HCT116 (cell line): ENCODE measurements at regions not wholly inside any gene's neighbourhood (a gene's known extent, or its start where the extent isn't known, plus 50 kb on each side); places are given as distances from the start of the nearest gene placed in this dataset.

ENCODE experiments used
- ATAC-seq: fragments of 200-7000 bp; cut with Tn5 transposase; 2 replicates; pipeline ENCODE4 v1.9.1; 2020; ENCODE audit warnings: mild to moderate bottlenecking, moderate library complexity
- BruUV-seq: library from RNA; stranded (reverse); fragments of 400-500 nt; replicated peaks from 2 replicates; lab custom pipeline; 2021; lab: Mats Ljungman, UMichigan
- CTCF ChIA-PET: fragments of 300-600 bp; sonication (Branson Sonifier 250); formaldehyde crosslinking; loops from one replicate; lab custom pipeline; 2021; ENCODE audit warnings: antibody characterized with exemption; lab: Charles Lee
- POLR2A ChIA-PET: fragments of 300-600, 350-600 bp; sonication (Branson Sonifier 250); formaldehyde crosslinking; loops from one replicate; lab custom pipeline; 2021; ENCODE audit warnings: antibody characterized with exemption; lab: Charles Lee
- RAD21 ChIA-PET, 2 experiments: fragments of 300-600 bp; sonication (Branson Sonifier 250); formaldehyde crosslinking; loops; one replicate each; lab custom pipeline; 2023; ENCODE audit warnings: low total read pairs in 2 of 2; ENCODE audit not compliant: uncharacterized antibody in 2 of 2, unreplicated experiment in 2 of 2, low non-redundant PET in 1 of 2; lab: Charles Lee
- DNase-seq: peaks from one replicate; pipeline ENCODE4 v3.0.0-alpha.2; 2010; ENCODE audit warnings: low read depth, low spot score
- H2AFZ ChIP-seq: fragments of 200-600 bp; shearing (Covaris generic), sonication (generic); 2 replicates; pipeline ENCODE4 v1.6.1; 2017; ENCODE audit warnings: low read depth, mixed run types, mixed read lengths, antibody characterized with exemption, low read length; ENCODE audit not compliant: poor library complexity, severe bottlenecking
- H3K27ac ChIP-seq: 2 replicates; pipeline ENCODE4 v1.5.1; 2012; ENCODE audit warnings: low read depth, low read length
- H3K27me3 ChIP-seq: fragments of 200-600 bp; sonication (generic); 2 replicates; pipeline ENCODE4 v1.6.1; 2016; ENCODE audit warnings: mixed run types, low read length, mixed read lengths; ENCODE audit not compliant: insufficient read depth
- H3K36me3 ChIP-seq, 2 experiments: fragments of 200-500 bp in 1 of 2; fragments of 200-600 bp in 1 of 2; sonication (Bioruptor generic) in 1 of 2; sonication (generic) in 1 of 2; 2 replicates each; pipeline versions ENCODE4 v1.5.1 to v1.6.1; 2014 to 2016; ENCODE audit warnings: low read length in 2 of 2, inconsistent platforms in 1 of 2, mixed read lengths in 1 of 2, mixed run types in 1 of 2; ENCODE audit not compliant: insufficient read depth in 2 of 2, control insufficient read depth in 1 of 2
- H3K4me1 ChIP-seq, 2 experiments: fragments of 200-600 bp in 1 of 2; sonication (generic) in 1 of 2; 2 replicates each; pipeline versions ENCODE4 v1.5.1 to v1.6.1; 2012 to 2017; ENCODE audit warnings: low read length in 2 of 2, inconsistent platforms in 1 of 2, mild to moderate bottlenecking in 1 of 2, mixed read lengths in 1 of 2, mixed run types in 1 of 2, moderate library complexity in 1 of 2; ENCODE audit not compliant: insufficient read depth in 2 of 2, control insufficient read depth in 1 of 2
- H3K4me2 ChIP-seq: fragments of 200-600 bp; sonication (generic); 2 replicates; pipeline ENCODE4 v1.6.1; 2017; ENCODE audit warnings: mixed run types, low read length, mixed read lengths
- H3K4me3 ChIP-seq, 2 experiments: fragments of 200-600 bp in 1 of 2; sonication (generic) in 1 of 2; replicated peaks in 1 of 2; 2 replicates each; pipeline ENCODE4 v1.5.1; 2011 to 2016; ENCODE audit warnings: low read length in 2 of 2, control low read depth in 1 of 2, low read depth in 1 of 2, mild to moderate bottlenecking in 1 of 2, mixed read lengths in 1 of 2, mixed run types in 1 of 2
- H3K79me2 ChIP-seq: fragments of 200-600 bp; sonication (generic); 2 replicates; pipeline ENCODE4 v1.6.1; 2017; ENCODE audit warnings: mild to moderate bottlenecking, mixed run types, low read length, moderate library complexity, mixed read lengths; ENCODE audit not compliant: insufficient read depth
- H3K9ac ChIP-seq: fragments of 200-600 bp; sonication (generic); 2 replicates; pipeline ENCODE4 v1.6.1; 2016; ENCODE audit warnings: low read length, mixed read lengths
- H3K9me2 ChIP-seq: fragments of 200-600 bp; sonication (generic), shearing (Covaris generic); 2 replicates; pipeline ENCODE4 v1.6.1; 2017; ENCODE audit warnings: mixed run types, mild to moderate bottlenecking, moderate library complexity; ENCODE audit not compliant: insufficient read depth
- H3K9me3 ChIP-seq, 2 experiments: fragments of 200-500 bp in 1 of 2; fragments of 200-600 bp in 1 of 2; sonication (Bioruptor generic) in 1 of 2; sonication (generic) in 1 of 2; 2 replicates each; pipeline ENCODE4 v1.6.1; 2014 to 2017; ENCODE audit warnings: low read length in 2 of 2, mixed read lengths in 2 of 2, inconsistent platforms in 1 of 2, low read depth in 1 of 2, mild to moderate bottlenecking in 1 of 2, mixed run types in 1 of 2, moderate library complexity in 1 of 2; ENCODE audit not compliant: control insufficient read depth in 1 of 2, insufficient read depth in 1 of 2
- H4K20me1 ChIP-seq: fragments of 200-600 bp; sonication (generic), shearing (Covaris generic); 2 replicates; pipeline ENCODE4 v1.6.1; 2017; ENCODE audit warnings: mixed run types, mild to moderate bottlenecking, moderate library complexity; ENCODE audit not compliant: insufficient read depth
- CBX3 ChIP-seq: IDR thresholded peaks from 2 replicates; pipeline ENCODE4 v1.6.1; 2012; ENCODE audit warnings: low read depth
- CEBPB ChIP-seq: IDR thresholded peaks from 2 replicates; pipeline ENCODE4 v1.6.1; 2012; ENCODE audit warnings: low read depth
- EGR1 ChIP-seq: IDR thresholded peaks from 2 replicates; pipeline ENCODE4 v1.6.1; 2012; ENCODE audit warnings: low read depth
- ELF1 ChIP-seq: IDR thresholded peaks from 2 replicates; pipeline ENCODE4 v1.6.1; 2012; ENCODE audit warnings: low read depth, borderline replicate concordance
- EZH2 ChIP-seq: fragments of 200-600 bp; sonication (generic); IDR thresholded peaks from 2 replicates; pipeline ENCODE4 v1.6.1; 2017; ENCODE audit warnings: antibody characterized with exemption, mixed run types
- EZH2phosphoT487 ChIP-seq: fragments of 200-600 bp; IDR thresholded peaks from 2 replicates; pipeline ENCODE4 v1.6.1; 2018; ENCODE audit warnings: antibody characterized with exemption, borderline replicate concordance
- FOSL1 ChIP-seq: IDR thresholded peaks from 2 replicates; pipeline ENCODE4 v1.6.1; 2012; ENCODE audit warnings: low read depth
- POLR2A ChIP-seq: IDR thresholded peaks from 2 replicates; pipeline ENCODE4 v1.7.0; 2011; ENCODE audit warnings: borderline replicate concordance; ENCODE audit not compliant: insufficient read depth, insufficient read length; ENCODE audit errors: extremely low read depth
- SIN3A ChIP-seq: IDR thresholded peaks from 2 replicates; pipeline ENCODE4 v1.6.1; 2012; ENCODE audit warnings: low read depth
- SP1 ChIP-seq: IDR thresholded peaks from 2 replicates; pipeline ENCODE4 v1.6.1; 2012; ENCODE audit warnings: low read depth
- SRF ChIP-seq: IDR thresholded peaks from 2 replicates; pipeline ENCODE4 v1.6.1; 2012; ENCODE audit warnings: low read depth
- TCF7L2 ChIP-seq: IDR thresholded peaks from 2 replicates; pipeline ENCODE4 v1.7.0; 2011; ENCODE audit warnings: borderline replicate concordance, inconsistent platforms; ENCODE audit not compliant: insufficient read depth, insufficient read length; ENCODE audit errors: extremely low read depth
- ZFX ChIP-seq: fragments of 450-650 bp; IDR thresholded peaks from 2 replicates; pipeline ENCODE4 v1.6.1; 2017
- ZNF274 ChIP-seq: fragments of 200-500 bp; sonication (Bioruptor generic); IDR thresholded peaks from 2 replicates; pipeline ENCODE4 v1.6.1; 2014; ENCODE audit warnings: mild to moderate bottlenecking, low read depth, low read length, inconsistent platforms
- intact Hi-C: fragments of 100-400 bp; cut with micrococcal nuclease; formaldehyde crosslinking; loops from 2 replicates; pipeline ENCODE4 v1.10.0; 2022
- TF ChIP-seq, protein P1 (sequence below): IDR thresholded peaks from 2 replicates; pipeline ENCODE4 v1.6.1; 2011; ENCODE audit warnings: mild to moderate bottlenecking, low read length, moderate library complexity; ENCODE audit not compliant: insufficient replicate concordance; ENCODE audit errors: extremely low read depth
- TF ChIP-seq, protein P2 (sequence below): IDR thresholded peaks from 2 replicates; pipeline ENCODE4 v1.6.1; 2012; ENCODE audit warnings: low read depth
- TF ChIP-seq, protein P3 (sequence below): IDR thresholded peaks from 2 replicates; pipeline ENCODE4 v1.6.1; 2012
- TF ChIP-seq, protein P4 (sequence below), 3 experiments: fragments of 200-600 bp in 1 of 3; sonication (generic) in 1 of 3; IDR thresholded peaks in 2 of 3; conservative IDR thresholded peaks in 1 of 3; 2 replicates each; pipeline ENCODE4 v1.5.1; 2012 to 2017; ENCODE audit warnings: low read depth in 2 of 3, low read length in 2 of 3, antibody characterized with exemption in 1 of 3, borderline replicate concordance in 1 of 3, control low read depth in 1 of 3, mild to moderate bottlenecking in 1 of 3, mixed read lengths in 1 of 3, mixed run types in 1 of 3, moderate library complexity in 1 of 3; ENCODE audit not compliant: insufficient read depth in 1 of 3

DNA sequence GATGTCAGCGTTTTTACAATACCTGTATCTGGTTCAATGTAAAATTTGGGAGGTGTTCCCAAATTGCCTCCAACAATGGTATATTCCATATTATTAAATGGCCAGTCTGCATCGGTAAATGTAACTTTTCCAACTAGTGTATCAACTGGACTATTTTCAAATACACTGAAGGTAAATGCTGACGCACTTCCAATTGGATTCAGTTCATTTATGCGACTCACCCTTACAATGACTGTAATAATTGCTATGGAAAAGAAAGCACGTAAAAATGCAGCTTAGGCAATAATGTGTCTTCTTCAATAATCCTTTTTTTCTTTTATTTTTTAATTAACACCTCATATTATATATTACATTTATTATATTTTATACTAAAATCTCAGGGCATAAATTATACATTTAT lies 209.1 kb downstream of the HGF start:
- intact Hi-C loops: no loop called here
- Histone ChIP-seq H3K27me3 (no peaks in the 10 kb centered on the region), H3K9me3 (no peaks in the 10 kb centered on the region), H3K4me3 (no peak overlapping the region), H3K9me2 (no peaks in the 10 kb centered on the region), H4K20me1 (no peaks in the 10 kb centered on the region), H3K9ac (no peak overlapping the region), H3K79me2 (no peaks in the 10 kb centered on the region), H3K36me3 (no peaks in the 10 kb centered on the region), H3K4me1 (no peaks in the 10 kb centered on the region), H2AFZ (no peak overlapping the region), H3K27ac (no peak overlapping the region), H3K4me2 (no peak overlapping the region)
- TF ChIP-seq ELF1 (no peak), TCF7L2 (no peak), SIN3A (no peak), EZH2 (no peak), POLR2A (no peak), FOSL1 (no peak), CBX3 (no peak), ZFX (no peak), EZH2phosphoT487 (no peak), SRF (no peak), SP1 (no peak), ZNF274 (no peak), EGR1 (no peak), CEBPB (no peak)
- TF ChIP-seq, protein P1, sequence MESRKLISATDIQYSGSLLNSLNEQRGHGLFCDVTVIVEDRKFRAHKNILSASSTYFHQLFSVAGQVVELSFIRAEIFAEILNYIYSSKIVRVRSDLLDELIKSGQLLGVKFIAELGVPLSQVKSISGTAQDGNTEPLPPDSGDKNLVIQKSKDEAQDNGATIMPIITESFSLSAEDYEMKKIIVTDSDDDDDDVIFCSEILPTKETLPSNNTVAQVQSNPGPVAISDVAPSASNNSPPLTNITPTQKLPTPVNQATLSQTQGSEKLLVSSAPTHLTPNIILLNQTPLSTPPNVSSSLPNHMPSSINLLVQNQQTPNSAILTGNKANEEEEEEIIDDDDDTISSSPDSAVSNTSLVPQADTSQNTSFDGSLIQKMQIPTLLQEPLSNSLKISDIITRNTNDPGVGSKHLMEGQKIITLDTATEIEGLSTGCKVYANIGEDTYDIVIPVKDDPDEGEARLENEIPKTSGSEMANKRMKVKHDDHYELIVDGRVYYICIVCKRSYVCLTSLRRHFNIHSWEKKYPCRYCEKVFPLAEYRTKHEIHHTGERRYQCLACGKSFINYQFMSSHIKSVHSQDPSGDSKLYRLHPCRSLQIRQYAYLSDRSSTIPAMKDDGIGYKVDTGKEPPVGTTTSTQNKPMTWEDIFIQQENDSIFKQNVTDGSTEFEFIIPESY: no peak
- TF ChIP-seq, protein P2, sequence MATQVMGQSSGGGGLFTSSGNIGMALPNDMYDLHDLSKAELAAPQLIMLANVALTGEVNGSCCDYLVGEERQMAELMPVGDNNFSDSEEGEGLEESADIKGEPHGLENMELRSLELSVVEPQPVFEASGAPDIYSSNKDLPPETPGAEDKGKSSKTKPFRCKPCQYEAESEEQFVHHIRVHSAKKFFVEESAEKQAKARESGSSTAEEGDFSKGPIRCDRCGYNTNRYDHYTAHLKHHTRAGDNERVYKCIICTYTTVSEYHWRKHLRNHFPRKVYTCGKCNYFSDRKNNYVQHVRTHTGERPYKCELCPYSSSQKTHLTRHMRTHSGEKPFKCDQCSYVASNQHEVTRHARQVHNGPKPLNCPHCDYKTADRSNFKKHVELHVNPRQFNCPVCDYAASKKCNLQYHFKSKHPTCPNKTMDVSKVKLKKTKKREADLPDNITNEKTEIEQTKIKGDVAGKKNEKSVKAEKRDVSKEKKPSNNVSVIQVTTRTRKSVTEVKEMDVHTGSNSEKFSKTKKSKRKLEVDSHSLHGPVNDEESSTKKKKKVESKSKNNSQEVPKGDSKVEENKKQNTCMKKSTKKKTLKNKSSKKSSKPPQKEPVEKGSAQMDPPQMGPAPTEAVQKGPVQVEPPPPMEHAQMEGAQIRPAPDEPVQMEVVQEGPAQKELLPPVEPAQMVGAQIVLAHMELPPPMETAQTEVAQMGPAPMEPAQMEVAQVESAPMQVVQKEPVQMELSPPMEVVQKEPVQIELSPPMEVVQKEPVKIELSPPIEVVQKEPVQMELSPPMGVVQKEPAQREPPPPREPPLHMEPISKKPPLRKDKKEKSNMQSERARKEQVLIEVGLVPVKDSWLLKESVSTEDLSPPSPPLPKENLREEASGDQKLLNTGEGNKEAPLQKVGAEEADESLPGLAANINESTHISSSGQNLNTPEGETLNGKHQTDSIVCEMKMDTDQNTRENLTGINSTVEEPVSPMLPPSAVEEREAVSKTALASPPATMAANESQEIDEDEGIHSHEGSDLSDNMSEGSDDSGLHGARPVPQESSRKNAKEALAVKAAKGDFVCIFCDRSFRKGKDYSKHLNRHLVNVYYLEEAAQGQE: no peak
- TF ChIP-seq, protein P3, sequence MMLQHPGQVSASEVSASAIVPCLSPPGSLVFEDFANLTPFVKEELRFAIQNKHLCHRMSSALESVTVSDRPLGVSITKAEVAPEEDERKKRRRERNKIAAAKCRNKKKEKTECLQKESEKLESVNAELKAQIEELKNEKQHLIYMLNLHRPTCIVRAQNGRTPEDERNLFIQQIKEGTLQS: no peak
- TF ChIP-seq, protein P4, sequence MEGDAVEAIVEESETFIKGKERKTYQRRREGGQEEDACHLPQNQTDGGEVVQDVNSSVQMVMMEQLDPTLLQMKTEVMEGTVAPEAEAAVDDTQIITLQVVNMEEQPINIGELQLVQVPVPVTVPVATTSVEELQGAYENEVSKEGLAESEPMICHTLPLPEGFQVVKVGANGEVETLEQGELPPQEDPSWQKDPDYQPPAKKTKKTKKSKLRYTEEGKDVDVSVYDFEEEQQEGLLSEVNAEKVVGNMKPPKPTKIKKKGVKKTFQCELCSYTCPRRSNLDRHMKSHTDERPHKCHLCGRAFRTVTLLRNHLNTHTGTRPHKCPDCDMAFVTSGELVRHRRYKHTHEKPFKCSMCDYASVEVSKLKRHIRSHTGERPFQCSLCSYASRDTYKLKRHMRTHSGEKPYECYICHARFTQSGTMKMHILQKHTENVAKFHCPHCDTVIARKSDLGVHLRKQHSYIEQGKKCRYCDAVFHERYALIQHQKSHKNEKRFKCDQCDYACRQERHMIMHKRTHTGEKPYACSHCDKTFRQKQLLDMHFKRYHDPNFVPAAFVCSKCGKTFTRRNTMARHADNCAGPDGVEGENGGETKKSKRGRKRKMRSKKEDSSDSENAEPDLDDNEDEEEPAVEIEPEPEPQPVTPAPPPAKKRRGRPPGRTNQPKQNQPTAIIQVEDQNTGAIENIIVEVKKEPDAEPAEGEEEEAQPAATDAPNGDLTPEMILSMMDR (IDR thresholded peaks at IDR 0.05 in 2 of 3, conservative IDR thresholded peaks at IDR 0.05 in 1 of 3; ENCODE audit: borderline replicate concordance in 1 of 3, insufficient read depth in 1 of 3, low read depth in 2 of 3, low read length in 2 of 3): no peak
- no peak for DNase-seq
- ATAC-seq: no peak
- BruUV-seq: no TSS peak
- ChIA-PET RAD21 (no interaction called here), POLR2A (no interaction called here), CTCF (no interaction called here)
